Dendritic cell treated with granulocyte-macrophage colony-stimulating factor and Interleukin-4, amounts not matched to agents 40 ng/mL and 50 ng/mL, for 4 days (primary cell): ENCODE measurements at regions not wholly inside any gene's neighbourhood (a gene's known extent, or its start where the extent isn't known, plus 50 kb on each side); places are given as distances from the start of the nearest gene placed in this dataset.

Experiments used
- H3K27ac Mint-ChIP-seq: one replicate; pipeline ENCODE4 v1.8.0; 2022; ENCODE audit warnings: mild to moderate bottlenecking, mixed read lengths
- H3K27me3 Mint-ChIP-seq: one replicate; pipeline ENCODE4 v1.8.0; 2022; ENCODE audit warnings: mild to moderate bottlenecking, mixed read lengths
- H3K36me3 Mint-ChIP-seq: one replicate; pipeline ENCODE4 v1.8.0; 2022; ENCODE audit warnings: low read depth, mixed read lengths
- H3K4me1 Mint-ChIP-seq: one replicate; pipeline ENCODE4 v1.8.0; 2022; ENCODE audit warnings: low read depth, mixed read lengths
- H3K4me3 Mint-ChIP-seq: one replicate; pipeline ENCODE4 v1.8.0; 2022; ENCODE audit warnings: mild to moderate bottlenecking, moderate library complexity, mixed read lengths
- H3K9me3 Mint-ChIP-seq: one replicate; pipeline ENCODE4 v1.8.0; 2022; ENCODE audit warnings: mixed read lengths
- intact Hi-C: fragments of 100-400 bp; cut with micrococcal nuclease; formaldehyde crosslinking; loops from one replicate; pipeline ENCODE4 v1.15.0; 2022

DNA sequence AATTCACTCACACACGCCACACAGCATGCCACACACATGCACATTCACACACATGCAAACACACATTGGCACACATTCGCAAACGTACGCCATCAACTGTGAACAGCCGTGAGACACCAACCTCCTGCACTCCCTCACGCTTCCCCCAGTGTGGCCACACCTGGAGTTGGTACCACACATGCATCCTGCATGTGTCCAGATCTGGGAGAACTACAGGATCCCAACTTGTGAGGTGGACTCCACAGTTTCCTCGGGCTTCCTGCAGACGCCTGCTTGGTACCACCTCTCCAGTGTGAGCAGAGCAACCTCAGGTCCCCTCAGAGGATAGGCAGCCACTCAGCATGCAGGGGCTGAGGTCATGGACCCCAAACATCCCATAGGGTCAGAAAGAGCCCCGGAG is 239.0 kb downstream of the EIPR1 start:
- H3K9me3 Mint-ChIP-seq: no peaks in the 10 kb centered on the region
- no peak overlapping the region for H3K27ac Mint-ChIP-seq
- no peaks in the 10 kb centered on the region for H3K27me3 Mint-ChIP-seq
- H3K4me3 Mint-ChIP-seq: no peak overlapping the region
- intact Hi-C loops: no loop called here
- no peaks in the 10 kb centered on the region for H3K36me3 Mint-ChIP-seq
- H3K4me1 Mint-ChIP-seq: no peaks in the 10 kb centered on the region

DNA sequence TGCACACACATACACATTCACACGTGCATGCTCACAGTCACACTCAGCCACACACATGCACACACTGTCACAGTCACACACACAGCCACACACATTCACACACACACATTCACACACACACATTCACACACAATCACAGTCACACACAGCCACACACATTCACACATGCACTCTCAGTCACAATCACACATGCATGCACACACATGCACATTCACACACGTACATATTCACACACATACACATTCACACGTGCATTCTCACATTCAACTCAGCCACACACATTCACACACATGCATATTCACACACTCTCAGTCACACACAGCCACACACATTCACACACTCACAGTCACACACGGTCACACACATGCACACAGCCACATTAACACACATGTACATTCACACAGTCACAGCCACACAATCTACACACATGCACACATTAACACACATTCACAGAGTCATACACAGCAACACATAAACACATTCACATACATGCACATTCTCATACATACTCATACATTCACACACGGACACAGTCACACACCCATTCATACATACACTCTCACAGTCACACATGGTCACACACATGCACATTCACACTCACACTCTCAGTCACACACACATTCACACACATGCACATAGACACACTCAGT is 239.8 kb downstream of the EIPR1 start:
- H3K27ac Mint-ChIP-seq: no peak overlapping the region
- no peaks in the 10 kb centered on the region for H3K27me3 Mint-ChIP-seq
- no peaks in the 10 kb centered on the region for H3K4me1 Mint-ChIP-seq
- no peaks in the 10 kb centered on the region for H3K36me3 Mint-ChIP-seq
- H3K9me3 Mint-ChIP-seq: no peaks in the 10 kb centered on the region
- H3K4me3 Mint-ChIP-seq: no peak overlapping the region
- intact Hi-C loops: no loop called here

GRCh38 chr2:3135676-3136075 is 241.9 kb downstream of the EIPR1 start:
- Mint-ChIP-seq H3K9me3 (no peaks in the 10 kb centered on the region), H3K4me1 (peaks cover 10% of the 10 kb centered on the region), H3K4me3 (no peak overlapping the region), H3K36me3 (no peaks in the 10 kb centered on the region), H3K27me3 (no peaks in the 10 kb centered on the region), H3K27ac (no peak overlapping the region)
- intact Hi-C loops: no loop called here

DNA sequence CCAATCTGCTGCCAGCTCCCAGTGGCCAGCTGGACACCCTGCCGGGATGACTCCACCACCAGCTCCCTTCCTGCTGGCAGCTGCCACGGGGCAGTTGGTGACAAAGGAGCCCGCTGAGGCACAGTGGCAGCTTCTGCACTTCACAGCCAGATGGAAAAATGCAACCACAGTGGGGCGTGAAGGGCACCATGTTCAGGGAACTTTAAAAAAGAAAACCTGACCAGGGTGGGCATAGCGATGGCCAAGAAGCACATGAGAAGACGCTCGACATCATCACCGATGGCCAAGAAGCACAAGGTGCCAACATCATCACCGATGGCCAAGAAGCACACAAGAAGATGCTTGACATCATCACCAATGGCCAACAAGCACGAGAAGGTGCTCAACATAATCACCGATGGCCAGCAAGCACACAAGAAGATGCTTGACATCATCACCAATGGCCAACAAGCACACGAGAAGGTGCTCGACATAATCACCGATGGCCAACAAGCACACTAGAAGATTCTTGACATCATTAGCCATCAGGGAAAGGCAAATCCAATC is 243.5 kb downstream of the EIPR1 start:
- Mint-ChIP-seq H3K36me3 (no peaks in the 10 kb centered on the region), H3K27me3 (no peaks in the 10 kb centered on the region), H3K27ac (no peak overlapping the region), H3K4me3 (no peak overlapping the region), H3K4me1 (peaks cover 10% of the 10 kb centered on the region), H3K9me3 (no peaks in the 10 kb centered on the region)
- intact Hi-C loops: no loop called here

DNA sequence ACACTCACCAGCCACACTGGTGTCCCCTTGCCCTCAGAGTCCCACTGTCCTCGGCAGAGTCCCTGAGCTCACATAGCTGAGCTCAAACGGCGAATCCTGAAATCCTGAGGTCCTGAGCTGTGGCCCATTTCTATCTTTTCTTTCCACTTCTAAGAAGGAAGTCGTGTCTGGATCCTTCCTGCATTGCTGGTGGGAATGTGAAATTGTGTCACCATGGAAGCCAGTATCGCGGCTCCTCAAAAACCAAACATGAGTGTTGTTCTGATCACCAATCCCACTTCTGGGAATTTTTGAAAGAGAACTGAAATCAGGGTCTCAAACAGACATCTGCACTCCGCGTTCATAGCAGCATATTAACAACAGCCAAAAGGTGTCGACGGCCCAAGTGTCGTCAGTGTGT is 244.7 kb downstream of the EIPR1 start:
- intact Hi-C loops: no loop called here
- Mint-ChIP-seq H3K4me1 (peaks cover 10% of the 10 kb centered on the region), H3K27me3 (no peaks in the 10 kb centered on the region), H3K4me3 (no peak overlapping the region), H3K9me3 (no peaks in the 10 kb centered on the region), H3K27ac (no peak overlapping the region), H3K36me3 (no peaks in the 10 kb centered on the region)

GRCh38 chr2:3132466-3132865 is 245.2 kb downstream of the EIPR1 start:
- H3K4me1 Mint-ChIP-seq: peaks cover 10% of the 10 kb centered on the region
- no peak overlapping the region for H3K4me3 Mint-ChIP-seq
- no peaks in the 10 kb centered on the region for H3K27me3 Mint-ChIP-seq
- intact Hi-C loops: no loop called here
- H3K36me3 Mint-ChIP-seq: no peaks in the 10 kb centered on the region
- H3K27ac Mint-ChIP-seq: no peak overlapping the region
- H3K9me3 Mint-ChIP-seq: no peaks in the 10 kb centered on the region

- Mint-ChIP-seq H3K4me1 (peaks cover 10% of the 10 kb centered on the region), H3K4me3 (no peak overlapping the region), H3K27me3 (no peaks in the 10 kb centered on the region), H3K36me3 (no peaks in the 10 kb centered on the region), H3K27ac (no peak overlapping the region), H3K9me3 (no peaks in the 10 kb centered on the region)
- intact Hi-C loops: no loop called here
Observed at GRCh38 chr2:3131636-3132326, 245.8 kb downstream of the EIPR1 start.

- H3K27ac Mint-ChIP-seq: no peak overlapping the region
- no peaks in the 10 kb centered on the region for H3K9me3 Mint-ChIP-seq
- no peak overlapping the region for H3K4me3 Mint-ChIP-seq
- intact Hi-C loops: no loop called here
- no peaks in the 10 kb centered on the region for H3K36me3 Mint-ChIP-seq
- no peaks in the 10 kb centered on the region for H3K27me3 Mint-ChIP-seq
- H3K4me1 Mint-ChIP-seq: peaks cover 10% of the 10 kb centered on the region
Observed at GRCh38 chr2:3130889-3131635, 246.6 kb downstream of the EIPR1 start.

- Mint-ChIP-seq H3K27me3 (no peaks in the 10 kb centered on the region), H3K9me3 (no peaks in the 10 kb centered on the region), H3K27ac (no peak overlapping the region), H3K4me3 (no peak overlapping the region), H3K36me3 (no peaks in the 10 kb centered on the region), H3K4me1 (peaks cover 10% of the 10 kb centered on the region)
- intact Hi-C loops: no loop called here
Observed at GRCh38 chr2:3130444-3130843, 247.2 kb downstream of the EIPR1 start.

GRCh38 chr2:3129867-3130266 is 247.8 kb downstream of the EIPR1 start:
- intact Hi-C loops: no loop called here
- H3K4me1 Mint-ChIP-seq: peaks cover 10% of the 10 kb centered on the region
- no peak overlapping the region for H3K4me3 Mint-ChIP-seq

GRCh38 chr2:3128786-3129185 is 248.8 kb downstream of the EIPR1 start:
- Mint-ChIP-seq H3K27me3 (no peaks in the 10 kb centered on the region), H3K27ac (no peak overlapping the region), H3K4me3 (no peak overlapping the region), H3K4me1 (peaks cover 10% of the 10 kb centered on the region), H3K36me3 (no peaks in the 10 kb centered on the region), H3K9me3 (no peaks in the 10 kb centered on the region)
- intact Hi-C loops: no loop called here

More at GRCh38 chr2:3129867-3130266, 247.8 kb downstream of the EIPR1 start:
- H3K9me3 Mint-ChIP-seq: no peaks in the 10 kb centered on the region
- no peak overlapping the region for H3K27ac Mint-ChIP-seq
- H3K36me3 Mint-ChIP-seq: no peaks in the 10 kb centered on the region
- no peaks in the 10 kb centered on the region for H3K27me3 Mint-ChIP-seq

- no peak overlapping the region for H3K4me3 Mint-ChIP-seq
- H3K9me3 Mint-ChIP-seq: no peaks in the 10 kb centered on the region
- H3K36me3 Mint-ChIP-seq: no peaks in the 10 kb centered on the region
- H3K27me3 Mint-ChIP-seq: no peaks in the 10 kb centered on the region
- H3K27ac Mint-ChIP-seq: no peak overlapping the region
- intact Hi-C loops: no loop called here
- H3K4me1 Mint-ChIP-seq: peaks cover 10% of the 10 kb centered on the region
Observed at GRCh38 chr2:3127710-3128109, 249.9 kb downstream of the EIPR1 start.

- Mint-ChIP-seq H3K9me3 (no peaks in the 10 kb centered on the region), H3K27ac (no peak overlapping the region), H3K4me3 (no peak overlapping the region), H3K36me3 (no peaks in the 10 kb centered on the region), H3K4me1 (peaks cover 10% of the 10 kb centered on the region), H3K27me3 (no peaks in the 10 kb centered on the region)
- intact Hi-C loops: no loop called here
Observed at GRCh38 chr2:3126911-3127621, 250.6 kb downstream of the EIPR1 start.
